Daoy (cell line): ENCODE measurements at regions not wholly inside any gene's neighbourhood (a gene's known extent, or its start where the extent isn't known, plus 50 kb on each side); places are given as distances from the start of the nearest gene placed in this dataset.
"Not testable (repeated sequence)": the region's sequence is repeated elsewhere in the genome, so short reads cannot be mapped to it uniquely, and the experiment has no call there.

Experiments
- DNase-seq: peaks from one replicate; pipeline ENCODE4 v3.0.0-alpha.2; 2015; ENCODE audit warnings: low read depth

- no peak for DNase-seq
Measured at GRCh38 chrX:140447150-140447549, 57.7 kb downstream of the SOX3 start.

DNA sequence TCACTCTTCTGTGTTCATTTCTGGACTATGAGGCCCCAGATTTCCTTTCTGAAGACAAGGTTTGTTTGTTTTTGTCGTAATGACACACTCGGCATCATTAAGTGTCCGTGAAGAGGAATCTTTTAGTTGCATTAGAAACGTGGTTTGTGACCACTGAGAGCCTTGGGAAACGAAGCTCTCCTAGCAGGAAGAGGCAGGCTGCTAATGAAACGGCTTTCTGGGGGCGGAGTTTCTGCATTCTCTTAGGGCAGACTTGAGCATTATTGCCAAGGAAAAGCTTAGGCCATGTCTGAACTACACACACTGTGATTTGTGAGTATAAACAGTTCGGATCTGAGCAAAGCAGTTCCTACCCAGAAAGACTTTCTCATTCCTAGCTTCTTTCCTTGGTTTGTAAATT lies 64.0 kb downstream of the SOX3 start:
- DNase-seq: peak; percentile 4

DNA sequence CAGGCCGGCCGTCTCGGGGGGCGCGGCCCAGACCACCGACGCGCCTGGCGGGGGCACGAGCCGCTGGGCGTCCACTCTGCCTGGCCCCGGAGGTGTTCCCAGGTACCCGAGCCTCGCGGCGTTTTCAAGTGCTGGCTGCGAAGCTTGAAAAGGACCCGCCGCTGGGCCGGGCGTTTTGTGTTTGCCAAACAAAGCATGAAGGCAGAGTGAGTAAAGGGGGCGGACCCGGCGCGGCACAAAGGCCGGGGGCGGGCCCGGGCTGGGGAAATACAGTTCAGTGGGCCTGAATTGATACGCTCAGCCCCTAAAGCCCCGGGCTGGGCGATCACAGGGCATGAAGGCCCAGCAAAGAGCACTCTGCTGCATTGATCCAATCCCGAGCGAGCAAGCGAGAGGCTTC lies 65.4 kb downstream of the SOX3 start:
- peak; percentile 34 for DNase-seq

DNA sequence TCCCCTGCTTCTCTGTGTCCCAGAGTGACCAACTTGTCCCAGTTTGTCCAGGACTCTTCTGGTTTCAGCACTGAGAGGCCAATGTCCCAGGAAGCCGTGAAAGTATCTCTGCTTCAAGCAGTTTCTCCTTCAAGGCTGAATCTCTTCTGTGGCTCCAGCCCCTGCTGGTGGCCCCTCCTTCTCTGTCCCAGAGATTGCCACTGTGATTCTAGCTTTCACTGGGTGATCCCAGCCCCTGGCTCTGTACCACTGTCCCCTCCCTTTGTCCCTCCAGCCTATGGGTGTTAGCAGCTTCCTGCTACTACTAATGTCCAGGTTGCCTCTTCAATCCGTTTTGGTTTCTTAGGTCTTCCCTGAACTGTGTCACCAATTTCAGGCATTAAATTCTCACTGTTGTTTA lies 70.5 kb downstream of the SOX3 start:
- DNase-seq: no peak

GRCh38 chrX:140433582-140433981 lies 71.3 kb downstream of the SOX3 start:
- DNase-seq: no peak

- DNase-seq: no peak
Measured at GRCh38 chrX:140432346-140433175, 72.3 kb downstream of the SOX3 start.

DNA sequence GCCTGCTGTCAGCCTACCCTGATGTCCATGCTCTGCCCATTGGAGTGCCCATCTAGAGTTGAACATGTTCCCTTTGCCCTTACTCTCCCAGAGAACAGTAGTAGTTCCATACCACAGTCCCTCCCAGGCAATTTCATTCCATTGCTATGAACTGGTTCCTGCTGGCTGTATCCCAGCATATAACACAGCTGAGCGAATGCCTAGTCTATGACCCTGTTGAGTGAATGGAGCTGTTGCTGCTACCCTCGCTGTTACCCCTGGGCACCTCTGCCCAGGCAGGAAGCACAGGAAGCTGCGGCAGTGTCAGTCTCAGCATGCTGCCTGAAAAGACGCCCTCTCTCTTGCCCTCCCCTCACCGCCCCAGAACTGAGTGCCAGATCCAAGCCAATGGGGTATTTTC lies 73.3 kb downstream of the SOX3 start:
- no peak for DNase-seq

DNA sequence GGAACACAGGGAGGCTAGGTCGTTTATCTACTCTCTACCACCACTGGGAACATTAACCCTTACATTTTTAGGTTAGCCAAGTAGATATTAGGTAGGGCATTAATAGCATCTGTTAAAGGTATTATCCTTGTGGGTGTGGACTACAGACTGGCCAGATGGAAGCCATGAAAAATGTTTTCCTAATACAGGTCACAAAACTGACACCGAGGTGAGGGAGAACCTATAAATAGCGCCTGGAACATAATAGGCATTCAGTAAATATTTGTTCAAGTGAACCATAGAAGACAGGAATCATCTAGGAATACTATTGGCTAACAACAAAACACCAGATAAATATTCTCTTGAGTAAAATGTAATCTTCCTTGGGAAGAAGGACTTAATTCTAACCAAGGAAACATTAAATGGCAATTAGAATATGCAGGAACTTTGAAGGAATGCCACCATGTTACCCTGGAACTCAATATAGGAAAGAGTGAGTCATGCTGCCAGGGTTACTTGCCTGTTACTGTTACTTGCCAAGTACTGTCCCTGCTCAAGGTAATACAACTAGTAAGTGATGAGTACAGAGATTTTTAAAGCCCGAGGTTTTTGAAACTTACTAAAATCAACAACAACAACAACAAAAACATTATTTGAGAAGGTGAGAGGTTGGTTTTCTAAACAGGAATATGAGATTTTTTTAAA lies 79.0 kb downstream of the SOX3 start:
- DNase-seq: no peak

DNA sequence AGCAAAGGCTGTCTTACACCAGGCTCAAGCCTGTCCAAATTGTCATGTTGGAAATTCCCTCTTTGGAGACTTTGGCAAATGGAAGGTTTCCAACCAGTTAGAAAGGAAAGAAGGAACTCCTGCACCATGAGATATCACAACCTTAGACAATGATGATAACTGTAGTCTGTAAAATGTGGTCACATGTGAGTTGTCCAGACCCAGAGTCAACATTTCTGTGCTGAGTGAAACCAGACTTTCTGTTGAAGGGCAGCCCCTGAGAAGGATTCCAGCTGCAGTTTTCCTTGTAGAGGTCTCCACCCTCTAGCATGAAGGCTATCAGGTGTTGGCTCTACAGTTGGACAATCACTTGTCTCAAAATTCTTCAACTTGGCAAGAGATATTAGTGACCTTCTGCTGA lies 82.4 kb downstream of the SOX3 start:
- DNase-seq: no peak

GRCh38 chrX:140402131-140402530 lies 102.7 kb downstream of the SOX3 start:
- not testable (repeated sequence) for DNase-seq

GRCh38 chrX:140396326-140396725 lies 108.5 kb downstream of the SOX3 start:
- DNase-seq: not testable (repeated sequence)

- DNase-seq: no peak
Measured at GRCh38 chrX:140393507-140393906, 111.4 kb downstream of the SOX3 start.

DNA sequence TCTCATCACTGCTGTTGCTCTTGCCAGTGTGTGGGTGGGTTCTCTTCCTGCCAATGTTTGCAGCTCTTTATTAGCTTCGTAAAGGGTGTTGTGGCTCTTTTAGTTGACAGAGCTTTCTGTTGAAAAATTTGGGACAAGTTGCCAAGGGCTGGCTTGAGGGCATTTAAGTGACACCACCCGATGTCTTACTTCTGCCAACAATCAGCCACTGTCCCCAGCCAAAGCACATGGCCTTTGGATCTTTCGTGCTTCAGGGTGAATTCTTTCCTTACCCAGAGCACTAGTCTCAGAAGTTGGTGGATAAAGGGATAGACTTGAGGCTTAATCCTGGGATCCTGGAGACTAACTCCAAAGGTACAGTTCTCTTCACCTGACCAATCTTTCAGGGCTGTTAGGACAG lies 113.6 kb downstream of the SOX3 start:
- no peak for DNase-seq

DNA sequence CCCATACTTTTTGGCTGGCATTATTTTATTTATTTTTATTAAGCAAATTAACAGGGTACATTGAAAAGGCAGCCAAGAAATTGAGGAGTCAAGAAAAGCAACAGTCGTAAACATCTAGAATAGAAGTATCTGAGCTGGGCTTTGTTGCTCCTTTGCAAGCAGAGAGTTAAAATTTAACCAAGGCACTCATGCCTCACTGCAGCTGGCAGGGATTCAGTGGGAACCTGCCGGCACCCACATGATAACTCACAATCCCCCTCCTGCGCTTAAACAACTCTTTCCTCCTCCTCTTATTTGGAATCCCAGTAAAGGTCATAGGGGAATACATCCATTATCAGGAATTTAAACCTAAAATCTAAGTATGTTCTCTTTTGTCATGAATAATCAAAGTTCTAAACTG lies 115.5 kb downstream of the SOX3 start:
- DNase-seq: no peak

DNA sequence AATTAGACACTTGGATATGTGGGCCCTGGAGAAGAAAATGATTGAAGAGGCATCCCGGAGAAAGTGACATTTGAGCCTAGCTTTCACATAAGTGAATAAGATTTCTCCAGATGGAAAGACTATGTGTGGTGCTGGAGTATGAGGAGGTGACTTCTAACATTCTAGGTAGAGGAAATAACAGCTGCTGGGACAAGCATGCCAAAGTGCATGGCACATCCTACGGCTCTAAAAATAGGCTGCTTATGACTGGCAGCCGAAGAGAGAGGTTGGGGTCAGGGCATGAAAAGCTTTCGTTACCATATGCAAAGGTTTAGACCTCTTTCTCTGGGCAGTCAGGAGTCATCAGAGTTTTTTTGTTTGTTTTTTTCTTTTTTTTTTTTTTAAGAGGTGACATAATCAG lies 142.0 kb downstream of the SOX3 start:
- DNase-seq: no peak

DNA sequence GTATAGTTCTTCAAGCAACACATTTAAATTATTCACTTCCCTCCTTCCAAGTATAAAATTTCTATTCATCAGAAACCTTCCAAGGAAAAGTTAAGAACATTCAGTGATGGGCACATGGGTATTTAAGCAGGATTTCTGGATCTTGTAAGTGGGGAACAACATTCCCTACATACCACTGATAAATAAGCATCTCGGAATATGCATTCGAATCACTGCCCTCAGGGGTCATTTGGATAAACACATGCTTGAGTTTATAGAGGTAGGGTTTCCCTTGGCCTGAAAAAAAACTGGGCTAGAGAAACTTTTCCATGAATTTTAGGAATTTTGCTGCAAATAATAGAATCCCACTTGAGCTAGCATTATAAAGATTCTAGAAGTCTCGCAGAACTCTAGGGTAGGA lies 143.9 kb downstream of the SOX3 start:
- DNase-seq: no peak

DNA sequence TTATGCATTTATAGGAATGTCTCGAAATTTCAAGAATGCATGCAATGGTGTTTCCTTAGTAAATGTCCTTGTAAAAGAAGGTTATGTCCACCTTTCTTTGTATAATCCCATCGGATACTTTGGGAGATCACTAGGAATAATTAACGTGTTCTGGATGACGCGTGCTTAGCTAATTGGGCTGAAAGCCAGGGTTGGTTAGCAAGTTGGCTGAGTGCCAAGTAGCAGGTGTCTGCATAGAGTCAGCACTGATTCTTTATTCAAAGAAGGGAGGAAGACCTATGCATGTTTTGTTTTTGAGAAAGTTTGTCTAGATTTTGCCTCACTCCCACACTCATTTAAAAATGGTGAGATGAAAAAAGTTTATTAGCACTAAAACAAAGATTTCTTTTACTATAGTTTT lies 144.6 kb downstream of the SOX3 start:
- no peak for DNase-seq

GRCh38 chrX:140355922-140356321 lies 148.9 kb downstream of the SOX3 start:
- no peak for DNase-seq

DNA sequence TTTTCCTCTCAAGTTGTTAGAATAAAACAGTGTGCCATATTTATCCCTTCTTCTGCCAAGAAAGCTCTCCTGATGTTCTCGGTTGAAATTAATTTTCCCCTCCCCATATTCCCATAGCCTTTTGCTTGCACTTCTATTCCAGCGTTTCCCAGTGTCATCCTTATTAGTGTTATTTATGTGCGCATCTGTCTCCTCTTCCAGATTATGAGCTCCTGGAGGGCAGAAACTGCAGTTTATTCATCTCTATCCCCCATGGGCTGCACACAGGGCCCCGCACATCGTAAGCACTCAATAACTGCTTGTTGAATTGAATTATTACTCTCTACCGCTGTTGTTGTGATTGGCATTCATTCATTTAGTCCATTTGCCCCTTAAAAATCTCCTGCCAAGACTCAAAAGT lies 149.4 kb downstream of the SOX3 start:
- DNase-seq: no peak

GRCh38 chrX:140354431-140355120 lies 150.3 kb downstream of the SOX3 start:
- no peak for DNase-seq

GRCh38 chrX:140346729-140347128 lies 158.1 kb downstream of the SOX3 start:
- peak; percentile 8 for DNase-seq

DNA sequence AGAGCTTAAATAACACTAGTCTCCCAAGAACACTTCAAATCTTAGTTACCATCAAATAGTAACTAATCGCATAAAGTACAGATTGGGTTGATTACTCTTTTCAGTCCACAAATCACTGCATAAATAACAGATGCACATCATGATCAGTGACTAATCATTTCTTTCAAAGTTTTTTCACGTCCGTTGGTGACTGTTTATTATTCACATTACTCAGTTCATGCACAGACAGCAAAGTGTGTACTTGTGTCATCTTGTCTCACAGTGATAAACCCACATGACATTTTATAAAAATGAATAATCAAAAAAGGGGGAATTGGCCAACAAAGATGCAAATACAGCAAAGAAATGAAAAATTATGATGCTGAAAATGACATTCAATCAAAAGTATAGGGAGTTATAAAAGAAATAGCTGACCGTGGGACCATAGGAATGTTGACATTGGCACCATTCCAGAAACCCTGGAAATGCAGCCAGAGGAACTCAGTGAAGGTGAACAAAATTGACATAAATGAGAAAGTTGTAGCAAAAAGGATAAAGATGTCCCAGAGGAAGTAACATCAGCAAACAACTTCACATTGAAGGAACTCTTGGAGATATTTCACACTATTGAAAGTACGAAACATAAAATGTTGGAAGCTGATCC lies 161.5 kb downstream of the SOX3 start:
- DNase-seq: peak; percentile 10
